H1 (cell line): ENCODE measurements at regions not wholly inside any gene's neighbourhood (a gene's known extent, or its start where the extent isn't known, plus 50 kb on each side); places are given as distances from the start of the nearest gene placed in this dataset.

Experiments used
- CTCF ChIA-PET: fragments of 300-600 bp; sonication (Branson Sonifier 250); formaldehyde crosslinking; loops from one replicate; lab custom pipeline; 2021; ENCODE audit not compliant: partially characterized antibody; lab: Charles Lee
- POLR2A ChIA-PET: fragments of 300-600 bp; sonication (Branson Sonifier 250); formaldehyde crosslinking; loops from one replicate; lab custom pipeline; 2021; ENCODE audit warnings: inconsistent platforms; ENCODE audit not compliant: partially characterized antibody; lab: Charles Lee
- DNase-seq, 2 experiments: peaks; one replicate each; pipeline versions ENCODE4 v3.0.0 to v3.0.0-alpha.2; 2010 to 2022; ENCODE audit warnings: low spot score in 2 of 2, low read depth in 1 of 2, mixed read lengths in 1 of 2
- FAIRE-seq: peaks from 2 replicates; lab custom pipeline; 2011; peaks lifted over from hg19 to GRCh38; lab: Jason Lieb, UNC
- H2AFZ ChIP-seq: 2 replicates; pipeline ENCODE4 v1.8.1; 2012; ENCODE audit warnings: low read length, inconsistent platforms
- H2AK5ac ChIP-seq: 2 replicates; pipeline ENCODE4 v1.6.1; 2013; ENCODE audit warnings: low read depth, low read length
- H2BK120ac ChIP-seq: replicated peaks from 2 replicates; pipeline ENCODE3; 2013; ENCODE audit warnings: low read depth, low read length, inconsistent platforms
- H2BK12ac ChIP-seq: 2 replicates; pipeline ENCODE4 v1.6.1; 2013; ENCODE audit warnings: low read depth, low read length
- H2BK15ac ChIP-seq: 2 replicates; pipeline ENCODE4 v1.6.1; 2013; ENCODE audit warnings: low read length
- H2BK20ac ChIP-seq: 2 replicates; pipeline ENCODE4 v1.6.1; 2013; ENCODE audit warnings: low read length
- H2BK5ac ChIP-seq: 2 replicates; pipeline ENCODE4 v1.6.1; 2013; ENCODE audit warnings: low read depth, low read length
- H3K14ac ChIP-seq: 2 replicates; pipeline ENCODE4 v1.6.1; 2013; ENCODE audit warnings: inconsistent platforms; ENCODE audit not compliant: insufficient read length
- H3K18ac ChIP-seq: 2 replicates; pipeline ENCODE4 v1.6.1; 2013; ENCODE audit warnings: low read length; ENCODE audit errors: extremely low read depth
- H3K23ac ChIP-seq: 2 replicates; pipeline ENCODE4 v1.6.1; 2013; ENCODE audit warnings: inconsistent platforms; ENCODE audit not compliant: insufficient read length
- H3K23me2 ChIP-seq: 2 replicates; pipeline ENCODE4 v1.6.1; 2013; ENCODE audit warnings: low read depth, low read length
- H3K27ac ChIP-seq: 2 replicates; pipeline ENCODE4 v1.6.1; 2011; ENCODE audit warnings: low read depth, low read length, inconsistent platforms
- H3K27me3 ChIP-seq, 4 experiments: replicated peaks in 1 of 4; 1 replicate in 1 of 4; 2 replicates in 3 of 4; pipeline versions ENCODE4 v1.6.1 to v1.8.1; 2011 to 2013; ENCODE audit warnings: low read length in 3 of 4, mild to moderate bottlenecking in 3 of 4, inconsistent platforms in 2 of 4, mixed read lengths in 2 of 4, moderate library complexity in 1 of 4; ENCODE audit not compliant: control insufficient read depth in 3 of 4, insufficient read depth in 3 of 4; ENCODE audit errors: extremely low read depth in 1 of 4
- H3K36me3 ChIP-seq, 4 experiments: 2 replicates each; pipeline versions ENCODE4 v1.6.1 to v1.8.1; 2011 to 2013; ENCODE audit warnings: mild to moderate bottlenecking in 4 of 4, low read length in 3 of 4, moderate library complexity in 2 of 4, control low read depth in 1 of 4, inconsistent platforms in 1 of 4; ENCODE audit not compliant: insufficient read depth in 4 of 4, control insufficient read depth in 2 of 4
- H3K4ac ChIP-seq: replicated peaks from 2 replicates; pipeline ENCODE3; 2013; ENCODE audit warnings: low read length, low read depth, mixed read lengths, inconsistent platforms; ENCODE audit not compliant: insufficient read length
- H3K4me1 ChIP-seq, 4 experiments: replicated peaks in 1 of 4; 1 replicate in 1 of 4; 2 replicates in 3 of 4; pipeline versions ENCODE4 v1.6.1 to v1.8.1; 2011 to 2013; ENCODE audit warnings: low read length in 3 of 4, inconsistent platforms in 2 of 4, mixed read lengths in 1 of 4; ENCODE audit not compliant: insufficient read depth in 4 of 4, control insufficient read depth in 3 of 4
- H3K4me2 ChIP-seq, 2 experiments: 2 replicates each; pipeline versions ENCODE4 v1.6.1 to v1.8.1; 2011 to 2013; ENCODE audit warnings: low read depth in 2 of 2, low read length in 2 of 2, control low read depth in 1 of 2, inconsistent platforms in 1 of 2, mild to moderate bottlenecking in 1 of 2; ENCODE audit not compliant: insufficient read depth in 1 of 2
- H3K4me3 ChIP-seq, 4 experiments: fragments of 200-600, 300-600 bp in 1 of 4; sonication (generic), shearing (Covaris generic), sonication (Bioruptor Twin) in 1 of 4; 2 replicates each; pipeline versions ENCODE4 v1.5.1 to v1.8.1; 2011 to 2016; ENCODE audit warnings: low read length in 4 of 4, low read depth in 3 of 4, control low read depth in 2 of 4, inconsistent platforms in 2 of 4, mild to moderate bottlenecking in 2 of 4, mixed read lengths in 1 of 4, moderate library complexity in 1 of 4; ENCODE audit not compliant: insufficient read depth in 2 of 4; ENCODE audit errors: extremely low read depth in 1 of 4
- H3K56ac ChIP-seq: replicated peaks from 2 replicates; pipeline ENCODE3; 2013; ENCODE audit warnings: low read depth, mild to moderate bottlenecking, mixed read lengths, low read length, inconsistent platforms; ENCODE audit not compliant: insufficient read length
- H3K79me1 ChIP-seq: 2 replicates; pipeline ENCODE4 v1.6.1; 2013; ENCODE audit warnings: low read depth, low read length, control low read depth
- H3K79me2 ChIP-seq, 2 experiments: 2 replicates each; pipeline versions ENCODE4 v1.6.1 to v1.8.1; 2012 to 2013; ENCODE audit warnings: low read length in 2 of 2, mild to moderate bottlenecking in 2 of 2, inconsistent platforms in 1 of 2; ENCODE audit not compliant: insufficient read depth in 2 of 2, control insufficient read depth in 1 of 2
- H3K9ac ChIP-seq, 4 experiments: replicated peaks in 1 of 4; 1 replicate in 1 of 4; 2 replicates in 3 of 4; pipeline versions ENCODE4 v1.6.1 to v1.8.1; 2011 to 2013; ENCODE audit warnings: low read depth in 3 of 4, low read length in 3 of 4, control low read depth in 2 of 4, mild to moderate bottlenecking in 2 of 4, moderate library complexity in 2 of 4, inconsistent platforms in 1 of 4; ENCODE audit errors: extremely low read depth in 1 of 4
- H3K9me3 ChIP-seq, 2 experiments: 2 replicates each; pipeline versions ENCODE4 v1.6.1 to v1.8.1; 2012 to 2013; ENCODE audit warnings: mild to moderate bottlenecking in 2 of 2, moderate library complexity in 2 of 2, control low read depth in 1 of 2, inconsistent platforms in 1 of 2, low read depth in 1 of 2, low read length in 1 of 2, mixed read lengths in 1 of 2; ENCODE audit not compliant: insufficient read depth in 2 of 2
- H4K20me1 ChIP-seq, 2 experiments: replicated peaks in 1 of 2; 2 replicates each; pipeline versions ENCODE3 to v1.8.1; 2011 to 2013; ENCODE audit warnings: inconsistent platforms in 2 of 2, low read length in 2 of 2, mild to moderate bottlenecking in 1 of 2; ENCODE audit not compliant: insufficient read depth in 2 of 2, control insufficient read depth in 1 of 2
- H4K5ac ChIP-seq: 2 replicates; pipeline ENCODE4 v1.6.1; 2013; ENCODE audit warnings: low read length, low read depth, mixed read lengths, inconsistent platforms; ENCODE audit not compliant: insufficient read length
- H4K8ac ChIP-seq: 2 replicates; pipeline ENCODE4 v1.8.0; 2013; ENCODE audit warnings: mild to moderate bottlenecking, moderate library complexity, low read length, inconsistent platforms; ENCODE audit not compliant: insufficient read depth; ENCODE audit errors: extremely low read depth
- H4K91ac ChIP-seq: replicated peaks from 2 replicates; pipeline ENCODE3; 2013; ENCODE audit warnings: low read length, mixed read lengths, inconsistent platforms; ENCODE audit not compliant: insufficient read length
- CEBPB ChIP-seq: IDR thresholded peaks from 2 replicates; pipeline ENCODE4 v1.6.1; 2012; ENCODE audit warnings: low read depth, low read length
- KDM5A ChIP-seq: fragments of 200-600 bp; IDR thresholded peaks from 2 replicates; pipeline ENCODE4 v1.7.1; 2012; ENCODE audit warnings: mild to moderate bottlenecking, low read length, inconsistent platforms, mixed read lengths
- SP2 ChIP-seq: IDR thresholded peaks from 2 replicates; pipeline ENCODE4 v1.6.1; 2012; ENCODE audit warnings: mild to moderate bottlenecking, low read length, inconsistent platforms
- SUZ12 ChIP-seq: fragments of 200-600 bp; sonication (generic); IDR thresholded peaks from 2 replicates; pipeline ENCODE4 v1.6.1; 2012; ENCODE audit warnings: mild to moderate bottlenecking, inconsistent platforms, low read length, moderate library complexity, mixed read lengths
- WGBS, 2 experiments: shearing (Covaris generic) in 1 of 2; methylation state at CpG; one replicate each; pipeline versions ENCODE4 v1.1.6 to v1.1.7; 2013 to 2015; ENCODE audit warnings: low lambda C conversion rate in 2 of 2, mixed read lengths in 2 of 2, inconsistent platforms in 1 of 2, low coverage in 1 of 2, missing lambda C conversion rate in 1 of 2; ENCODE audit not compliant: insufficient replicate concordance in 2 of 2, insufficient coverage in 1 of 2, insufficient read length in 1 of 2; ENCODE audit errors: extremely low coverage in 1 of 2, missing lambda C conversion rate in 1 of 2; 5-methylcytosine and 5-hydroxymethylcytosine counted together
- TF ChIP-seq, protein P1 (sequence below): IDR thresholded peaks from 2 replicates; pipeline ENCODE4 v1.6.1; 2011; ENCODE audit warnings: low read depth, mild to moderate bottlenecking, low read length; ENCODE audit not compliant: insufficient read depth

DNA sequence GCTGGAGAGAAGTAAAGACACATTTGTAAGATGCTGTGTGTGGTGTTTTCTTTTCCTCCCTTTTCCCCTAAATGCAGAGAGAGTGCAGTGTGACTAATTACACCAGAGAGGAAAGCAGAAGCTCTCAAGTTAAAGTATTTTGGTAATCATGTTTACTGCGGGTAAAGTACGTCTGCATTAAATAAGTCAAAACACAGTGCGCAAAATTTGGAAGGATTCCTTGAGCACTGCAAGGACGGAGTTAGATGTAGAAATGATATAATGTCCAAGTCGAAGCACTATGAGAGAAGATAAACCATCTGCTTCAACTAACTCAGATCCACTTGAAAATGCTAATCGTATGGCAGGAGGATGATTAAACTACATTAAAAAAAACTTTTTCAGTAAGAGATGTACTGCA lies 766.5 kb downstream of the RNF144A start:
- Histone ChIP-seq H3K79me2 (no peaks in the 10 kb centered on the region), H3K14ac (no peak overlapping the region), H2BK120ac (no peak overlapping the region), H3K27me3 (no peaks in the 10 kb centered on the region), H3K27ac (no peak overlapping the region), H3K9me3 (0 out of 4 replicates have a peak, but pooled peaks cover 0 to 3% of the 10 kb centered on the region in 2 experiments), H3K4ac (no peak overlapping the region), H4K8ac (no peak overlapping the region), H3K4me3 (no peak overlapping the region), H2BK12ac (no peak overlapping the region), H2AFZ (no peak overlapping the region), H3K4me1 (no peaks in the 10 kb centered on the region), H2BK5ac (no peak overlapping the region), H3K4me2 (no peak overlapping the region), H3K56ac (no peak overlapping the region), H4K91ac (no peak overlapping the region), H4K20me1 (no peaks in the 10 kb centered on the region), H2AK5ac (no peak overlapping the region), H3K23me2 (no peaks in the 10 kb centered on the region), H3K36me3 (no peaks in the 10 kb centered on the region), H2BK20ac (no peak overlapping the region), H2BK15ac (no peak overlapping the region), H3K9ac (no peak overlapping the region), H3K23ac (no peak overlapping the region), H3K18ac (no peak overlapping the region), H4K5ac (no peak overlapping the region), H3K79me1 (no peaks in the 10 kb centered on the region)
- FAIRE-seq: no peak
- TF ChIP-seq KDM5A (no peak), SP2 (no peak), CEBPB (no peak), SUZ12 (no peak)
- TF ChIP-seq, protein P1, sequence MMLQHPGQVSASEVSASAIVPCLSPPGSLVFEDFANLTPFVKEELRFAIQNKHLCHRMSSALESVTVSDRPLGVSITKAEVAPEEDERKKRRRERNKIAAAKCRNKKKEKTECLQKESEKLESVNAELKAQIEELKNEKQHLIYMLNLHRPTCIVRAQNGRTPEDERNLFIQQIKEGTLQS: no peak
- POLR2A ChIA-PET: interaction anchor here (0.8 kb wide), 1 partner anchor 274 kb away, joined by 3 read pairs; no protein-coding TSS in a partner anchor
- DNase-seq: no peak
- CTCF ChIA-PET: interaction anchor here (1.2 to 1.4 kb wide), 2 partner anchors 12 to 26 kb away, joined by 3 to 4 read pairs; no protein-coding TSS in a partner anchor
- 93% methylated on average over 6 of the region's 6 CpGs; no CpG with 5 or more reads in 1 of the 2 experiments for WGBS, 2 experiments
